Vagina (tissue), 2 donors: ENCODE measurements at regions not wholly inside any gene's neighbourhood (a gene's known extent, or its start where the extent isn't known, plus 50 kb on each side); places are given as distances from the start of the nearest gene placed in this dataset.

Experiments used
- CTCF ChIP-seq, 3 experiments: fragments of 450-650 bp in 2 of 3; fragments of 200-600 bp in 1 of 3; sonication (generic) in 1 of 3; IDR thresholded peaks; one replicate each; pipeline ENCODE4 v1.5.1; 2017 to 2019; ENCODE audit warnings: antibody characterized with exemption in 3 of 3, mild to moderate bottlenecking in 2 of 3, moderate library complexity in 2 of 3
- POLR2A ChIP-seq, 2 donors: fragments of 450-650 bp; IDR thresholded peaks; one replicate each; pipeline ENCODE4 v1.6.1; 2017; ENCODE audit warnings: antibody characterized with exemption in 2 of 2, mild to moderate bottlenecking in 2 of 2, moderate library complexity in 2 of 2

GRCh38 chr12:111212814-111213456 is 156.0 kb downstream of the PHETA1 start:
- TF ChIP-seq POLR2A (IDR thresholded peaks at IDR 0.05) (no peak), CTCF (IDR thresholded peaks at IDR 0.05) (no peak)
